Lower leg skin (tissue), 3 donors: ENCODE measurements at regions not wholly inside any gene's neighbourhood (a gene's known extent, or its start where the extent isn't known, plus 50 kb on each side); places are given as distances from the start of the nearest gene placed in this dataset.

Experiments used
- CTCF ChIP-seq, 3 donors: fragments of 450-650 bp; IDR thresholded peaks; one replicate each; pipeline ENCODE4 v1.5.1; 2016; ENCODE audit warnings: antibody characterized with exemption in 3 of 3, mild to moderate bottlenecking in 3 of 3, moderate library complexity in 2 of 3
- POLR2A ChIP-seq, 2 donors: fragments of 450-650 bp; IDR thresholded peaks; one replicate each; pipeline ENCODE4 v1.6.1; 2016 to 2017; ENCODE audit warnings: antibody characterized with exemption in 2 of 2, mild to moderate bottlenecking in 1 of 2, moderate library complexity in 1 of 2

GRCh38 chr16:56072096-56072495 is 119.2 kb upstream of the GNAO1 start:
- TF ChIP-seq CTCF (IDR thresholded peaks at IDR 0.05): no peak
- no peak for TF ChIP-seq POLR2A (IDR thresholded peaks at IDR 0.05)
